HL-60 (cell line): ENCODE measurements at regions not wholly inside any gene's neighbourhood (a gene's known extent, or its start where the extent isn't known, plus 50 kb on each side); places are given as distances from the start of the nearest gene placed in this dataset.
A peak's percentile ranks its signal among the peaks of the same experiment; 100 is the strongest.

ENCODE experiments used
- DNase-seq, 2 experiments: peaks; one replicate each; pipeline ENCODE4 v3.0.0-alpha.2; 2010 to 2020; ENCODE audit warnings: low read depth in 1 of 2, low spot score in 1 of 2
- H3K27ac ChIP-seq: fragments of 250-450 bp; sonication (Bioruptor Pico); replicated peaks from 2 replicates; pipeline ENCODE4 v1.5.1; 2020; ENCODE audit warnings: mild to moderate bottlenecking, moderate library complexity
- H3K27me3 ChIP-seq: fragments of 250-450 bp; sonication (Bioruptor Pico); 2 replicates; pipeline ENCODE4 v1.5.1; 2021; ENCODE audit warnings: mild to moderate bottlenecking, moderate library complexity; ENCODE audit not compliant: insufficient read depth, poor library complexity, severe bottlenecking
- H3K4me3 ChIP-seq: replicated peaks from 2 replicates; pipeline ENCODE4 v1.5.1; 2011; ENCODE audit warnings: mild to moderate bottlenecking, control low read depth, low read length; ENCODE audit not compliant: insufficient read depth
- GABPA ChIP-seq: IDR thresholded peaks from 2 replicates; pipeline ENCODE4 v1.6.1; 2012; ENCODE audit warnings: low read depth
- POLR2AphosphoS5 ChIP-seq: IDR thresholded peaks from 2 replicates; pipeline ENCODE4 v1.6.1; 2012; ENCODE audit warnings: low read depth
- SPI1 ChIP-seq: IDR thresholded peaks from 2 replicates; pipeline ENCODE4 v1.6.1; 2012; ENCODE audit warnings: low read depth, mild to moderate bottlenecking, borderline replicate concordance
- TF ChIP-seq, protein P1 (sequence below): IDR thresholded peaks from one replicate; pipeline ENCODE4 v1.5.1; 2011; ENCODE audit warnings: low read length, control low read depth, inconsistent platforms; ENCODE audit not compliant: insufficient read depth
- TF ChIP-seq, protein P2 (sequence below): IDR thresholded peaks from 2 replicates; pipeline ENCODE4 v1.6.1; 2012; ENCODE audit warnings: low read depth; ENCODE audit not compliant: insufficient replicate concordance

DNA sequence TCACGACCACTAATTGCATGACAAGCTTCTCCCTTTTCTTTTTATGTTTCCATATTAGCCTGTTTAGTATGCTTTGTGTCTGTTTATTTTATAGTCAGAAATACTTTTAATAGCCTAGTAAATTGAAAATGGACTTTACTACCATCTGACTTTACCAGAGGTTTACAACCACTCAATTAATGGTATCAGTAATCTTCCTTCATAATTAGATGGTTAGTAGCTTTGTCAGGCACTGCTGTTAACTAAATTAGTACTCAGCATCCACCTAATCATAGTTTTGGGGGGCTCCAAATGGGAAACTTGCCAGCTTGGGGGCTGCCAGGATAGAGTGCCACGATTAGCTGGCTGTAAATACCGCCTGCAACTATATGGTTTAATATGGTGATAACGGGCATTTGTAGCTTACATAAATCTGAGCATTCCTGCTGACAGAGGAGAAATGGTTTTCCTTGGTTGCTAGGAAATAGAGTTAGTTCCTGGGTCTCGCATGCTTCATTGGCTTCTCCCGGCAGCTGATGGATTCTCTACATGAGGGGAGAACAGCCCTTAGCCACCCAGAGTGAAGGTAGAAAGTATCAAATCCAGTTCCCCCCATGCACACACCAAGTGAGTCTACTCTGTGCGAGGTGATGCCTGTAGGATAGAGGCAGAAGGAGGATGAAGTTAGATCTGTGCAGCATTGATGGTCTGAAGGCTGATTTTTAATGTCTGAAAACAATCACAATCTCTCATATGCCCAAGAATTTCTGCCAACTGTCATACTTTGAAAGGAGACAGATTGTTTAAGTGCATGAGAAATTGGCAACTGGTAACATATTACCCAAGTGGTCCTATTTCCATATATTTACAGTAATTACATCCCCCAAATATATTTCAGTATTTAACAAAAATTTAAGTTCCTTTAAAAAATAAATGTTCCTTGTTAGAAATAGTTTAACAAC is 326.6 kb upstream of the PROK2 start:
- Histone ChIP-seq H3K27ac (no peak overlapping the region), H3K27me3 (no peaks in the 10 kb centered on the region), H3K4me3 (no peak overlapping the region)
- DNase-seq = no peak
- TF ChIP-seq GABPA = no peak
- no peak for TF ChIP-seq POLR2AphosphoS5
- TF ChIP-seq, protein P1, sequence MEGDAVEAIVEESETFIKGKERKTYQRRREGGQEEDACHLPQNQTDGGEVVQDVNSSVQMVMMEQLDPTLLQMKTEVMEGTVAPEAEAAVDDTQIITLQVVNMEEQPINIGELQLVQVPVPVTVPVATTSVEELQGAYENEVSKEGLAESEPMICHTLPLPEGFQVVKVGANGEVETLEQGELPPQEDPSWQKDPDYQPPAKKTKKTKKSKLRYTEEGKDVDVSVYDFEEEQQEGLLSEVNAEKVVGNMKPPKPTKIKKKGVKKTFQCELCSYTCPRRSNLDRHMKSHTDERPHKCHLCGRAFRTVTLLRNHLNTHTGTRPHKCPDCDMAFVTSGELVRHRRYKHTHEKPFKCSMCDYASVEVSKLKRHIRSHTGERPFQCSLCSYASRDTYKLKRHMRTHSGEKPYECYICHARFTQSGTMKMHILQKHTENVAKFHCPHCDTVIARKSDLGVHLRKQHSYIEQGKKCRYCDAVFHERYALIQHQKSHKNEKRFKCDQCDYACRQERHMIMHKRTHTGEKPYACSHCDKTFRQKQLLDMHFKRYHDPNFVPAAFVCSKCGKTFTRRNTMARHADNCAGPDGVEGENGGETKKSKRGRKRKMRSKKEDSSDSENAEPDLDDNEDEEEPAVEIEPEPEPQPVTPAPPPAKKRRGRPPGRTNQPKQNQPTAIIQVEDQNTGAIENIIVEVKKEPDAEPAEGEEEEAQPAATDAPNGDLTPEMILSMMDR = no peak
- TF ChIP-seq, protein P2, sequence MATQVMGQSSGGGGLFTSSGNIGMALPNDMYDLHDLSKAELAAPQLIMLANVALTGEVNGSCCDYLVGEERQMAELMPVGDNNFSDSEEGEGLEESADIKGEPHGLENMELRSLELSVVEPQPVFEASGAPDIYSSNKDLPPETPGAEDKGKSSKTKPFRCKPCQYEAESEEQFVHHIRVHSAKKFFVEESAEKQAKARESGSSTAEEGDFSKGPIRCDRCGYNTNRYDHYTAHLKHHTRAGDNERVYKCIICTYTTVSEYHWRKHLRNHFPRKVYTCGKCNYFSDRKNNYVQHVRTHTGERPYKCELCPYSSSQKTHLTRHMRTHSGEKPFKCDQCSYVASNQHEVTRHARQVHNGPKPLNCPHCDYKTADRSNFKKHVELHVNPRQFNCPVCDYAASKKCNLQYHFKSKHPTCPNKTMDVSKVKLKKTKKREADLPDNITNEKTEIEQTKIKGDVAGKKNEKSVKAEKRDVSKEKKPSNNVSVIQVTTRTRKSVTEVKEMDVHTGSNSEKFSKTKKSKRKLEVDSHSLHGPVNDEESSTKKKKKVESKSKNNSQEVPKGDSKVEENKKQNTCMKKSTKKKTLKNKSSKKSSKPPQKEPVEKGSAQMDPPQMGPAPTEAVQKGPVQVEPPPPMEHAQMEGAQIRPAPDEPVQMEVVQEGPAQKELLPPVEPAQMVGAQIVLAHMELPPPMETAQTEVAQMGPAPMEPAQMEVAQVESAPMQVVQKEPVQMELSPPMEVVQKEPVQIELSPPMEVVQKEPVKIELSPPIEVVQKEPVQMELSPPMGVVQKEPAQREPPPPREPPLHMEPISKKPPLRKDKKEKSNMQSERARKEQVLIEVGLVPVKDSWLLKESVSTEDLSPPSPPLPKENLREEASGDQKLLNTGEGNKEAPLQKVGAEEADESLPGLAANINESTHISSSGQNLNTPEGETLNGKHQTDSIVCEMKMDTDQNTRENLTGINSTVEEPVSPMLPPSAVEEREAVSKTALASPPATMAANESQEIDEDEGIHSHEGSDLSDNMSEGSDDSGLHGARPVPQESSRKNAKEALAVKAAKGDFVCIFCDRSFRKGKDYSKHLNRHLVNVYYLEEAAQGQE = no peak
- no peak for TF ChIP-seq SPI1

DNA sequence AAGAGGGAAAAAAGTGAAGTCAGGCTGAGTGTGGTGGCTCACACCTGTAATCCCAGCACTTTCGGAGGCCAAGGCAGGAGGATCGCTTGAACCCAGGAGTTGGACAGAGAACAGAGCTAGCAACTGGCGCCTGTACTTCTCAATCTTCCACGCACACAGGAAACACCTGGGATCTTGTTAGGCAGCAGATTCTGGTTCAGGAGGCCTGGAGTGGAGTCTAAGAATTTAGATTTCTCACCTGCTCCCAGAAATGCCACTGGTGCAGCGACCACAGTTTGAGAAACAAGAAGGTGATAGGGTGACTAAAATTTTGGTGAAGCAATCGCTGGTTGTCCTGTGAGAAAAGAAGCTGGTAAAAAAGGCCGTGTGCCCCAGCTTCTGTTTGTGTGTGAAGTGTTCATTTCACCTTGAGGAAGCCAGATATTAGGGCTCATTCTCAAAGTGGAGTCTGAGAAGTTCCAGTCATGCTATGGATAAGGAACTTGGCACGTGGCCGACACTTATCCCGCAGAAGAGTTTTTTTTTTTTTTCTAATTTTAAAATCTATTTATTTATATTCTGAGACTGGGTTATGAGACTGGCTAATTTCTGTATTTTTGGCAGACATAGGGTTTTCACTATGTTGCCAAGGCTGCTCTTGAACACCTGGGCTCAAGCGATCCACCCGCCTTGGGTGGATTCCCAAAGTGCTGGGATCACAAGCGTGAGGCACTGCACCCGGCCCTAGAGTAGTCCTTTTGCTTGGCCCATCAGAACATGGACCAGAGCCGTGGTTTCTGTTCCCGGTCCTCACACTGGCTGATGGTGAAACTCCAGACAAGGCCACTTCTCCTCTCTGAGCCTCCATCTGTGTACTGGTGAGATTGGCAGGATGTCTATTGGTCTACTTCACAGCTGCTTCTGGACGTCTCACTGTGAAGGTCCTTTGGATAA is 324.6 kb upstream of the PROK2 start:
- TF ChIP-seq GABPA (no peak), SPI1 (no peak)
- DNase-seq = no peak
- Histone ChIP-seq H3K27me3 (no peaks in the 10 kb centered on the region), H3K4me3 (no peak overlapping the region), H3K27ac (no peak overlapping the region)

DNA sequence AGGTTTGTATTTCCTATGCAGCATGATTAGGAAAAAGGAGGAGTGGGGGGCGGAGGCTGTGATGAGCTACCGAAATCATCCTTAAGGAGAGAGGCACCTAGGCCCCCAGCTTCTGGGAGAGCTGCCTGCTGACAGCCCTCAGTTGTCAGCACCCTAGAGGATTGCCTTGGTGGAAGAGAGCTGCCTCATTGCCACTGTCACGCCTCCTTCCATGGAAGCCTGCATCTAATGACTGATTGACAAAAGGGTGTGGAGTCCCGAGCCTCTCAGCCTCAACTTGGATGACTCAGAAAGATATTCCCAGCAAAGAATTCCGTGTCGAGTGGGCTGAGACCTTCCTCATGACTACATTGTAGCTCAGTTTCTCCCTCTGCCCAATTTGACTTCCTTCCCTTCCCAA is 320.4 kb upstream of the PROK2 start:
- DNase-seq = no peak
- H3K4me3 ChIP-seq = no peak overlapping the region
- H3K27ac ChIP-seq = no peak overlapping the region
- no peak for TF ChIP-seq POLR2AphosphoS5
- TF ChIP-seq, protein P1 = no peak
- no peak for TF ChIP-seq GABPA
- no peak for TF ChIP-seq SPI1
- H3K27me3 ChIP-seq = no peaks in the 10 kb centered on the region

DNA sequence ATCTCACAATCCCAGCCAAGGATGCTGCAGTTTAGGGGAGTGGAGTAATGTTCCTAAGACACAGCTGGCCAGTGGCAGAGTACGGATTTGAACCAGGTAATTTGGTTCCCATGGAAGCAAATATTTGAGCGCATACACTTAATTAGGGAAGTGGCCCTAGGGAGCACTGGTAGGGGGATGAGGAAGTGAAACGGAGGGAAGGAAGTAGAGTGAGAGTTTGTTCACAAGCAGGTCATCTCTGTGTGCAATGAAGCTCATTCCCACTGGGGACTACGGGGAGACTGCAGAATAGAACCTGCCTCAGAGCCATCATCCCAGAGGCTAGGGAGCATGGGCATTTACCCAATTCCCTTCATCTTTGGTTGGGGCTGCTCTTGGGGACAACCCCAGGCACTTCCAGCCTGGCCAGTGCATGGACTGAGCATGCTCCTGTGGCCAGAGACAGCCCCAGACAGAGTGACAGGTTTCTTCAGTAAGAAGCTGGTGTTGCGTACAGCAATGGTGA is 317.2 kb upstream of the PROK2 start:
- no peak overlapping the region for H3K4me3 ChIP-seq
- H3K27ac ChIP-seq = peak overlapping the region; percentile 79
- no peaks in the 10 kb centered on the region for H3K27me3 ChIP-seq
- peak; percentile 83 to 85 for DNase-seq
- TF ChIP-seq SPI1 = peak; percentile 100
- TF ChIP-seq, protein P1 = no peak
